Fibroblast of villous mesenchyme (primary cell): ENCODE measurements at regions not wholly inside any gene's neighbourhood (a gene's known extent, or its start where the extent isn't known, plus 50 kb on each side); places are given as distances from the start of the nearest gene placed in this dataset.

Source experiments
- DNase-seq: peaks from one replicate; pipeline ENCODE4 v3.0.0-alpha.2; 2010; ENCODE audit warnings: low read depth
- H3K4me3 ChIP-seq: 2 replicates; pipeline ENCODE4 v1.5.1; 2011; ENCODE audit warnings: low read depth, mild to moderate bottlenecking, low read length
- TF ChIP-seq, protein P1 (sequence below): IDR thresholded peaks from 2 replicates; pipeline ENCODE4 v1.5.1; 2012; ENCODE audit warnings: low read depth, mild to moderate bottlenecking, low read length; ENCODE audit not compliant: insufficient read depth

GRCh38 chrX:39477031-39477761, 620.6 kb downstream of the BCOR start:
- H3K4me3 ChIP-seq, result no peak overlapping the region
- TF ChIP-seq, protein P1, sequence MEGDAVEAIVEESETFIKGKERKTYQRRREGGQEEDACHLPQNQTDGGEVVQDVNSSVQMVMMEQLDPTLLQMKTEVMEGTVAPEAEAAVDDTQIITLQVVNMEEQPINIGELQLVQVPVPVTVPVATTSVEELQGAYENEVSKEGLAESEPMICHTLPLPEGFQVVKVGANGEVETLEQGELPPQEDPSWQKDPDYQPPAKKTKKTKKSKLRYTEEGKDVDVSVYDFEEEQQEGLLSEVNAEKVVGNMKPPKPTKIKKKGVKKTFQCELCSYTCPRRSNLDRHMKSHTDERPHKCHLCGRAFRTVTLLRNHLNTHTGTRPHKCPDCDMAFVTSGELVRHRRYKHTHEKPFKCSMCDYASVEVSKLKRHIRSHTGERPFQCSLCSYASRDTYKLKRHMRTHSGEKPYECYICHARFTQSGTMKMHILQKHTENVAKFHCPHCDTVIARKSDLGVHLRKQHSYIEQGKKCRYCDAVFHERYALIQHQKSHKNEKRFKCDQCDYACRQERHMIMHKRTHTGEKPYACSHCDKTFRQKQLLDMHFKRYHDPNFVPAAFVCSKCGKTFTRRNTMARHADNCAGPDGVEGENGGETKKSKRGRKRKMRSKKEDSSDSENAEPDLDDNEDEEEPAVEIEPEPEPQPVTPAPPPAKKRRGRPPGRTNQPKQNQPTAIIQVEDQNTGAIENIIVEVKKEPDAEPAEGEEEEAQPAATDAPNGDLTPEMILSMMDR, result no peak
- DNase-seq, result no peak

DNA sequence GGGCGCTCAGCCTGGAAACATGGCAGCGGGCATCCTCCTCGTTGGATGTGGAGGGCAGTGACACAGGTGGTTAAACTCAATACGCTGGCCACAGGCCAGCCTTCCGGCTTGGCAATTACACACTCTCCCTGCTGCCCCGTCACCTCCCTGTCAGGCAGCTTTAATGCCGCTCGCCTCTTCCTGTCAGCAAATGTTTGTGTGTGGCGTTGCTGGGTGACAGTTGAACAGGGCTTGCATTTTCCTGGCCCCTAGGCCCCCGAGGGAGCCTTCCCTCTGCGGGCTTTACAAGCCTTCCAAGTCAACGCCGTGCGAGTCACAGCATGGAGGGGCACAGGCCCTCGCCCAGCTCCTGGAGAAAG, 620.0 kb downstream of the BCOR start:
- TF ChIP-seq, protein P1, result no peak
- no peak overlapping the region for H3K4me3 ChIP-seq
- DNase-seq, result no peak

- H3K4me3 ChIP-seq, result no peak overlapping the region
- no peak for DNase-seq
- TF ChIP-seq, protein P1, result no peak
Observed at GRCh38 chrX:39479856-39480255, 617.9 kb downstream of the BCOR start.

DNA sequence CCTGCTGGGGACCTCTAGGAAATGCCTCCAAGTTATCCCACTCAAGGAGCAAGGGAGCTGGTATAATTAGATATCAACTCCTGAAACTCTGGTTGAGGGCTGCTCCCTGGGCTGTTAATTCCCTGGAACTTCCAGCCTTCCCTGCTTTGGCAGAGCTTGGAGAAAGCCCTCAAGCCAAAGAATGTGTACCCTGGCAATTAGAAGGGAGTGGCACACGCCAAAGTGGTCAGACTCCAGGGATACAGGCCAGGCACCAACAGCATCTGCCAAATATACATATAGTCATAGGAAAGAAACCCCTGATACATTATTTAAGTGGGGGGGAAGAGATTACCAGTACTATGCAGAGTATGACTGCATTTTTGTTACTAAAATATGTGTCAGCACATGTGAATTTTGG, 616.8 kb downstream of the BCOR start:
- no peak overlapping the region for H3K4me3 ChIP-seq
- TF ChIP-seq, protein P1, result no peak
- no peak for DNase-seq

DNA sequence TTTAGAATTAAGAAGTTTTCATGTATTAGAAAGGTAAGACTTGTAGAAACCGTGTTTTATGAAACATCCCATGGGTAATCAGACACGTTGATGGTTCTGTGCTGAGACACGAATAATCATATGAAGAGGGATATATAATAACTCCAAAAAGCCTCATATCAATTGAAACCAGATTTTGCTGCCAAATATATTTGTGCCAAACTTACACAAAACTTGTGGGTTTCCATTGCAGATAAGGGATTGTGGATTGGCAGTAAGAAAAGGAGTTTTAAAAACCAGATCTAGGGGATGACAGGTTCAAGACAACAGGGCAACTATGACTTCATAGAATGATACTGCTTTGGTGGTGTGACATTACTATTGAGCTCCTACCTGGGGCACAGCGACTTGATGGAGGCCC, 616.1 kb downstream of the BCOR start:
- TF ChIP-seq, protein P1, result no peak
- DNase-seq, result no peak
- no peak overlapping the region for H3K4me3 ChIP-seq

- TF ChIP-seq, protein P1, result no peak
- no peak for DNase-seq
- H3K4me3 ChIP-seq, result no peak overlapping the region
Observed at GRCh38 chrX:39484159-39485068, 613.3 kb downstream of the BCOR start.
